IPS DF 6.9 (cell line): ENCODE measurements at regions not wholly inside any gene's neighbourhood (a gene's known extent, or its start where the extent isn't known, plus 50 kb on each side); places are given as distances from the start of the nearest gene placed in this dataset.
"Not testable (repeated sequence)": the region's sequence is repeated elsewhere in the genome, so short reads cannot be mapped to it uniquely, and the experiment has no call there.

Experiments used
- DNase-seq: peaks from one replicate; pipeline ENCODE4 v3.0.0-alpha.2; 2013; ENCODE audit warnings: low read depth, low spot score
- H3K27ac ChIP-seq: one replicate; pipeline ENCODE4 v1.5.1; 2013; ENCODE audit warnings: low read length, control low read depth
- H3K27me3 ChIP-seq: 2 replicates; pipeline ENCODE4 v1.6.1; 2013; ENCODE audit warnings: mild to moderate bottlenecking, low read length; ENCODE audit not compliant: control insufficient read depth, insufficient read depth
- H3K36me3 ChIP-seq: 2 replicates; pipeline ENCODE4 v1.6.1; 2013; ENCODE audit warnings: low read length; ENCODE audit not compliant: control insufficient read depth, insufficient read depth
- H3K4me1 ChIP-seq: 2 replicates; pipeline ENCODE4 v1.6.1; 2013; ENCODE audit warnings: low read length; ENCODE audit not compliant: control insufficient read depth, insufficient read depth
- H3K4me3 ChIP-seq: 2 replicates; pipeline ENCODE4 v1.5.1; 2013; ENCODE audit warnings: mild to moderate bottlenecking, low read length
- H3K9me3 ChIP-seq: 2 replicates; pipeline ENCODE4 v1.6.1; 2013; ENCODE audit warnings: low read length, inconsistent platforms; ENCODE audit not compliant: control insufficient read depth, insufficient read depth
- WGBS: extraction: QIAGEN DNeasy Blood & Tissue Kit; methylation state at CpG from one replicate; pipeline ENCODE4 v1.1.7; 2013; ENCODE audit warnings: mixed read lengths, missing lambda C conversion rate; ENCODE audit not compliant: insufficient read length, insufficient coverage; 5-methylcytosine and 5-hydroxymethylcytosine counted together

GRCh38 chr21:27968240-27968639 is 1001.4 kb upstream of the ADAMTS5 start:
- not testable (repeated sequence) for H3K36me3 ChIP-seq, H3K27ac ChIP-seq, H3K9me3 ChIP-seq, DNase-seq, H3K4me3 ChIP-seq, H3K4me1 ChIP-seq, H3K27me3 ChIP-seq

- no peak overlapping the region for H3K4me3 ChIP-seq
- H3K27ac ChIP-seq, result no peak overlapping the region
- DNase-seq, result no peak
- H3K4me1 ChIP-seq, result no peaks in the 10 kb centered on the region
- H3K9me3 ChIP-seq, result no peaks in the 10 kb centered on the region
- no peaks in the 10 kb centered on the region for H3K27me3 ChIP-seq
- H3K36me3 ChIP-seq, result no peaks in the 10 kb centered on the region
- no CpG with 5 or more reads among the region's 3 CpGs for WGBS
These were observed 987.8 kb upstream of the ADAMTS5 start for GRCh38 chr21:27954543-27955165.

GRCh38 chr21:27953340-27954045 is 986.6 kb upstream of the ADAMTS5 start:
- H3K9me3 ChIP-seq, result no peaks in the 10 kb centered on the region
- DNase-seq, result no peak
- no peaks in the 10 kb centered on the region for H3K27me3 ChIP-seq
- no peaks in the 10 kb centered on the region for H3K4me1 ChIP-seq
- H3K27ac ChIP-seq, result no peak overlapping the region
- no CpG with 5 or more reads among the region's 4 CpGs for WGBS
- no peak overlapping the region for H3K4me3 ChIP-seq
- H3K36me3 ChIP-seq, result no peaks in the 10 kb centered on the region

GRCh38 chr21:27949093-27949492 is 982.2 kb upstream of the ADAMTS5 start:
- H3K4me1 ChIP-seq, H3K27ac ChIP-seq, H3K27me3 ChIP-seq, H3K4me3 ChIP-seq, H3K9me3 ChIP-seq, H3K36me3 ChIP-seq, DNase-seq: not testable (repeated sequence)
- no CpG with 5 or more reads among the region's 5 CpGs for WGBS

- no CpG with 5 or more reads among the region's 1 CpG for WGBS
- not testable (repeated sequence) for H3K4me1 ChIP-seq, H3K36me3 ChIP-seq, H3K4me3 ChIP-seq, DNase-seq, H3K9me3 ChIP-seq, H3K27me3 ChIP-seq, H3K27ac ChIP-seq
These were observed 963.4 kb upstream of the ADAMTS5 start for GRCh38 chr21:27930108-27930767.

GRCh38 chr21:27929179-27929578 is 962.3 kb upstream of the ADAMTS5 start:
- no CpG with 5 or more reads among the region's 4 CpGs for WGBS
- not testable (repeated sequence) for H3K9me3 ChIP-seq, H3K27me3 ChIP-seq, H3K36me3 ChIP-seq, H3K27ac ChIP-seq, DNase-seq, H3K4me3 ChIP-seq, H3K4me1 ChIP-seq

- not testable (repeated sequence) for H3K9me3 ChIP-seq, H3K27ac ChIP-seq, DNase-seq, H3K27me3 ChIP-seq, H3K4me3 ChIP-seq, H3K36me3 ChIP-seq, H3K4me1 ChIP-seq
- WGBS, result no CpG with 5 or more reads among the region's 3 CpGs
These were observed 961.7 kb upstream of the ADAMTS5 start for GRCh38 chr21:27928534-27929115.

- H3K4me3 ChIP-seq, DNase-seq, H3K9me3 ChIP-seq, H3K36me3 ChIP-seq, H3K4me1 ChIP-seq, H3K27me3 ChIP-seq, H3K27ac ChIP-seq: not testable (repeated sequence)
- WGBS, result no CpG with 5 or more reads among the region's 1 CpG
These were observed 954.5 kb upstream of the ADAMTS5 start for GRCh38 chr21:27921421-27921820.

GRCh38 chr21:27917966-27918365 is 951.1 kb upstream of the ADAMTS5 start:
- H3K27ac ChIP-seq, H3K4me3 ChIP-seq, H3K27me3 ChIP-seq, H3K36me3 ChIP-seq, H3K4me1 ChIP-seq, H3K9me3 ChIP-seq, DNase-seq: not testable (repeated sequence)

GRCh38 chr21:27916326-27916725 is 949.4 kb upstream of the ADAMTS5 start:
- WGBS, result no CpG with 5 or more reads among the region's 2 CpGs

More at GRCh38 chr21:27916326-27916725, 949.4 kb upstream of the ADAMTS5 start:
- DNase-seq, H3K9me3 ChIP-seq, H3K4me1 ChIP-seq, H3K27ac ChIP-seq, H3K27me3 ChIP-seq, H3K4me3 ChIP-seq, H3K36me3 ChIP-seq: not testable (repeated sequence)
